Testis (tissue), 2 donors: ENCODE measurements at regions not wholly inside any gene's neighbourhood (a gene's known extent, or its start where the extent isn't known, plus 50 kb on each side); places are given as distances from the start of the nearest gene placed in this dataset.

Source experiments
- POLR2A ChIP-seq: fragments of 450-650 bp; IDR thresholded peaks from one replicate; pipeline ENCODE4 v1.6.1; 2017; ENCODE audit warnings: antibody characterized with exemption, mild to moderate bottlenecking, moderate library complexity
- TF ChIP-seq, protein P1 (sequence below), 3 experiments: fragments of 450-650 bp in 2 of 3; fragments of 200-600 bp in 1 of 3; sonication (generic) in 1 of 3; IDR thresholded peaks; one replicate each; pipeline ENCODE4 v1.5.1; 2016 to 2019; ENCODE audit warnings: antibody characterized with exemption in 3 of 3, mild to moderate bottlenecking in 2 of 3, moderate library complexity in 1 of 3

GRCh38 chr6:163707387-163708355 lies 293.2 kb downstream of the QKI start:
- TF ChIP-seq, protein P1, sequence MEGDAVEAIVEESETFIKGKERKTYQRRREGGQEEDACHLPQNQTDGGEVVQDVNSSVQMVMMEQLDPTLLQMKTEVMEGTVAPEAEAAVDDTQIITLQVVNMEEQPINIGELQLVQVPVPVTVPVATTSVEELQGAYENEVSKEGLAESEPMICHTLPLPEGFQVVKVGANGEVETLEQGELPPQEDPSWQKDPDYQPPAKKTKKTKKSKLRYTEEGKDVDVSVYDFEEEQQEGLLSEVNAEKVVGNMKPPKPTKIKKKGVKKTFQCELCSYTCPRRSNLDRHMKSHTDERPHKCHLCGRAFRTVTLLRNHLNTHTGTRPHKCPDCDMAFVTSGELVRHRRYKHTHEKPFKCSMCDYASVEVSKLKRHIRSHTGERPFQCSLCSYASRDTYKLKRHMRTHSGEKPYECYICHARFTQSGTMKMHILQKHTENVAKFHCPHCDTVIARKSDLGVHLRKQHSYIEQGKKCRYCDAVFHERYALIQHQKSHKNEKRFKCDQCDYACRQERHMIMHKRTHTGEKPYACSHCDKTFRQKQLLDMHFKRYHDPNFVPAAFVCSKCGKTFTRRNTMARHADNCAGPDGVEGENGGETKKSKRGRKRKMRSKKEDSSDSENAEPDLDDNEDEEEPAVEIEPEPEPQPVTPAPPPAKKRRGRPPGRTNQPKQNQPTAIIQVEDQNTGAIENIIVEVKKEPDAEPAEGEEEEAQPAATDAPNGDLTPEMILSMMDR (IDR thresholded peaks at IDR 0.05), result peak in 1 of 3 experiments; percentile 18
- TF ChIP-seq POLR2A, result no peak
